GM12891 (cell line): ENCODE measurements at regions not wholly inside any gene's neighbourhood (a gene's known extent, or its start where the extent isn't known, plus 50 kb on each side); places are given as distances from the start of the nearest gene placed in this dataset.

Experiments used
- DNase-seq: peaks from one replicate; pipeline ENCODE4 v3.0.0; 2011; ENCODE audit warnings: low spot score; ENCODE audit not compliant: insufficient read length
- FAIRE-seq: peaks from 2 replicates; lab custom pipeline; 2011; peaks lifted over from hg19 to GRCh38; lab: Jason Lieb, UNC
- PAX5 ChIP-seq: IDR thresholded peaks from 2 replicates; pipeline ENCODE4 v1.6.1; 2011; ENCODE audit warnings: low read length, moderate library complexity, mild to moderate bottlenecking; ENCODE audit not compliant: insufficient read depth, severe bottlenecking
- POLR2A ChIP-seq: IDR thresholded peaks from 2 replicates; pipeline ENCODE4 v1.6.1; 2011; ENCODE audit warnings: low read depth, low read length, control low read depth
- POLR2AphosphoS5 ChIP-seq: IDR thresholded peaks from 2 replicates; pipeline ENCODE4 v1.6.1; 2011; ENCODE audit warnings: low read depth, low read length, control low read depth
- POU2F2 ChIP-seq: IDR thresholded peaks from 2 replicates; pipeline ENCODE4 v1.6.1; 2011; ENCODE audit warnings: low read depth, mild to moderate bottlenecking, control low read depth, low read length, moderate library complexity
- SPI1 ChIP-seq: IDR thresholded peaks from 2 replicates; pipeline ENCODE4 v1.6.1; 2011; ENCODE audit warnings: low read depth, low read length, control low read depth
- TAF1 ChIP-seq: IDR thresholded peaks from 2 replicates; pipeline ENCODE4 v1.6.1; 2011; ENCODE audit warnings: low read depth, low read length, control low read depth

DNA sequence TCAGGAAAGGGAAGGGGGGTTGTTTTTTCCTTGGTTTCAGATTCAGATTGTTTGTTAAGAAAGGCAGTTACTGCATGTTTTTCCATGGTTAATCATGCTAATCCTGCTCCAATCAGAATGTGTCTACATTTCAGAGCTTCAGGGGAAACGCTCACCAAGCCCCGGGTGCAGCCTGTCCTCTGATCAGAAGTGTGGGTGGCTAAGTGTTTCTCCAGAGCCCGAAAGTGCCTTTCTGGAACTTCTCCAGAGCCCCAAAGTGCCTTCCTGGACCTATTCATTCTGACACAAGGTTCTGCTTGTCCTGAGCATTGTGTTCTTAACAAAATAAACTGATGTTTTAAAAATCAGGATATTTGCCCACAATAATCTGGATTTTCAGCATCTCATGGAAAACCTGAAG is 359.0 kb upstream of the ZNF521 start:
- FAIRE-seq (no peak), DNase-seq (no peak)
- TF ChIP-seq SPI1 = no peak

DNA sequence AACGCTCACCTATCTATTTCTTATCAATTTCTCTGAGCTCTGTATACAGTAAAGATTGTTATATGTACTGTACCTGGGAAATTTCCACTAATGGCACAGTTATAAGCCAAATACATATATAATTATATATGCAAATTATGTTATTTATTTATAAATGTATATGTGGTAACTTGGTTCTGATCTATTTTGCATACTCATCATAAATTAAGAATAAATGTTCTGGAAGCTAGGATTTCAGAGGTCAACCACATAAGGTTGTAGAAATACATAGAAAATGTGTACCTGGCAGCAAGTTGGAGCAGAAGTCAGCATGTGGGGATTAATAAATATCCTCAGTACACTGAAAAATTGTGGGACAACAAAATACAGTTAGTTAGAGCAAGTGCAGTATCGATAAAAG is 353.7 kb upstream of the ZNF521 start:
- FAIRE-seq = no peak
- DNase-seq = no peak
- no peak for TF ChIP-seq POLR2AphosphoS5
- TF ChIP-seq PAX5 = no peak
- no peak for TF ChIP-seq POLR2A
- no peak for TF ChIP-seq SPI1
- TF ChIP-seq POU2F2 = no peak
- no peak for TF ChIP-seq TAF1

DNA sequence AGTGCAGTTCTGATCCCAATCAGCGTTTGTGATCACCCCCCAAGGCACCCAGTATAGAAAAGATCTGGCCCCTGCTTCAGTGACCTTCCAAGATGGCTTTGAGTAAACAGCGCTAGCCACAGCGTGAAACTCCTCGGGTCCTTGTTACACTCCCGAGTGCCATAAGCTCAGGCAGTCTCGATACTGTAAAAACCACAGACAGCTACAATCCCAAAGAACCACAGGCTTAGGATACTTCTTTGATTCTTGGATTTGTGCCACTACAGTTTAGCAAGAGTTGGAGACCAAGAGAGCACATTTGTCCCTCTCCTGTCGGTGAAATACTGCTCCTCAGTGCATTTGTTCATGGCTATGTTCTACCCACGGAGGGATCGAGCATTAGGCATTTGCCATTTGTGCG is 352.5 kb upstream of the ZNF521 start:
- no peak for TF ChIP-seq POLR2A
- TF ChIP-seq POU2F2 = no peak
- TF ChIP-seq PAX5 = no peak
- no peak for DNase-seq
- no peak for FAIRE-seq

DNA sequence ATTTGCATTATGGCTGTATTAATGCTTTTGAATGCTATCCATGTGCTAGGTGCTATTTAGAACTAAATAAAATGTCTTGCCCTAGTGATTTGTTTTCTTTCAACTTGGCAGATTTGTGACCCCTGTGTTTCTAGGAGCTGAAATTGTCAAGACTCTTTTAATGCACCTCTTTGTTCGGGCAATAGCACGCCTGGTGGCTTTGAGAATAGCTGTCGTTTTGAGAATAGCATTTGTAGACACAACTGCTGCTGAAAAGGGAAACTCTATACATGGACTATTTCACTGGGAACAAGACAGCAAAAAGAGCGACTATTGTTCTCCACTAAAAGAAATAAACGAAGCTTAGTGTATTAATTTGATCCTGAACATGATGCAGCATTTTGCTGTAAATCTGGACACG is 352.1 kb upstream of the ZNF521 start:
- no peak for FAIRE-seq
- no peak for DNase-seq
- TF ChIP-seq POLR2A (no peak), POLR2AphosphoS5 (no peak), TAF1 (no peak), PAX5 (no peak), SPI1 (no peak), POU2F2 (no peak)

DNA sequence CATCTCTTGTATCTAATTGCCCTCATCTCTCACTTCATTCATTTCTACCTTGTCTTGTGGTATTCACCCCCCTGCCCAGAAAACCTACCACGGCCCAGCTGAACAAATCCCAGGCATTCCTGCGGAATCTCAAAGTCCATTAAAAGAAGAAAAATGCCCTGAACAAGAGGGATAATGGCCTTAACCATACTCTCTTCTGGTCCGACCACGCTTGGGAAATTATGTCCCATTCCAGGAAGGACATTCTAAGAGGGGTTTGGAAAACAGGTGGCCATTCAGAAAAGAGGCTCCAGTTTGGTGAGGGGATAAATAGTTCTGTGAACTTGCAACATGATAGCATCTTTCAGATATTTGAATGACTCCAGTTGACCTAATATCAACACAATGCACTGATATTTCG is 349.9 kb upstream of the ZNF521 start:
- no peak for TF ChIP-seq POU2F2
- no peak for TF ChIP-seq POLR2AphosphoS5
- no peak for TF ChIP-seq SPI1
- TF ChIP-seq TAF1 = no peak
- TF ChIP-seq POLR2A = no peak
- TF ChIP-seq PAX5 = no peak
- no peak for FAIRE-seq
- no peak for DNase-seq

DNA sequence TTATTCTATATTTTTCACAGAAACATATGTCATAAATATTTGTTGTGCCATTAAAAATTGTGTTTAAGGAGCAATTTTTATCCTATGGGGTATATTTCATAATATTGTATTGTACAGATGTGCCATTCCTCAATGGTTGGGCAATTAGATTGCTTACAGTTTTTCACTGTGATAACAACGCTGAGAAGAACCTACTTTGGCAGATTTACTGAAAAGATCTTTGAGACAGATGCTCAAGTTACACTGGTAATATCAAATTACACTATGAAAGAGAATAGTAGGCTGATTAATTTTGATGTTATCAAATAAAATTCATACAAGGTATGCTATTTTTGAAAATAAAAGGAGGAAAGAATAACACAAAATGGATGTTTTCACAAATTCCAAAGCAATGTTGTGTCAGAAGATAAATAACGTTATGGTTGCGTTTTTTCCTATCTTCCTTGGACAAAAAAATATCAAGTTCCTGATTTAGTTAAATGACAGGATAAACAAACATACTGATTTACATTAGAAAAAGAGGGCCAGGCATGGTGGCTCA is 335.1 kb upstream of the ZNF521 start:
- no peak for TF ChIP-seq PAX5
- DNase-seq (no peak), FAIRE-seq (no peak)

DNA sequence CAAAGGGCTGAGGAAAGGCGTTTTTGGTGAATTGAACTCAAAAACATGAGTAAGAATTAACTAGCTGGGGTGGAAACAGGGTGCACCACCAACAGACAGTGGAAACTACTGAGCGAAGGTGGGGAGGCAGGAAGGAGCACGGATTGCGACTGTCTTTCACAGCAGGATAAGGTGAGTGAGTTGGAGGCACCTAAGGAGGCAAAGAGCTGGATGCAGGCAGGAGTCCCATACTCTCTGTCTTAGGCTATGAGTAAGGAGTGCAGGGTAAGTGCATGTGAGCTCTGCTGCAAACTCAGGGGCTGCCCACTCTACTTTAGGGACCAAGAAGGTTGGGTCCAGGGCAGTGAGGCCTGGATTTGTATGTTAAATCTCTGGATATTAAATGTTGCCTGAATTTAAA is 333.1 kb upstream of the ZNF521 start:
- FAIRE-seq (no peak), DNase-seq (no peak)
- TF ChIP-seq POU2F2 (no peak), TAF1 (no peak), PAX5 (no peak), POLR2A (no peak), SPI1 (no peak), POLR2AphosphoS5 (no peak)

DNA sequence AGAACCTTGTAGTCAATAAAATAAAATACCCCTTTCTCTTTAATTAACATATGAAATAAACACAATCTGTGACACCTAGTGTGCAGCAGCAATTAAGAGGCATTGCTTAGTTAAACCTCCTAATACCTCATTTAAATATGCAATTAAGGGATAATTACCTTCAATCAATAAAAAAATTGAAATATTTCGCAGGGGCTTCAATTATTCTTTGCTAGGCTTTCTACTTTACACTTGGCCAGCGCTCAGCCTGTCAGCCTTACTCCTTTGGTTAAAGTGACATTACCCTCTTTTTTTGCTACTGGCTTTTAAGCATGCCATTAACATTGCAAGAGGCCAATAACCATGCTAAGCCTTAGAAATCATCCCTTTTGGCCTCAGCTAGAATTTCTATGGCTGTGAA is 327.5 kb upstream of the ZNF521 start:
- TF ChIP-seq SPI1 = no peak
- no peak for TF ChIP-seq POLR2A
- TF ChIP-seq PAX5 = no peak
- no peak for TF ChIP-seq POU2F2
- TF ChIP-seq POLR2AphosphoS5 = no peak
- no peak for TF ChIP-seq TAF1
- DNase-seq = no peak
- FAIRE-seq = no peak

DNA sequence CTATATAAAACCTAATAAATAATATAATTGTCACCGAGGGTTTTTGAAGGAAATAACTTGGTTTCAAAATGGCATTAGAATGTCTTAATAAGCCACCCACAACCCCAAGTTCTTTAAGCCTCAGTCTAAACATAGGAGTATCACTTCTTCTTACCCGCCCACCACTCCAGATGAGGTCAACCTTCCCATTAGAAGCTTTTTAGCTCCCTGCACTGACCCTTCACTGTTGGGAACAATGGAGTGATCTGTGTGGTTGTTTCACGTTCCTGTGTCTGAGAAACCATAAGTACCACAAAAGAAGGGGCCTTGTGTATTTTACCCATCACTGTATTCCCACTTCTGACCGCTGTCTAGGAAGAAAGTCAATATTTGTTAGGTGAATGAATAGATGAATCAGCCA is 326.3 kb upstream of the ZNF521 start:
- DNase-seq (no peak), FAIRE-seq (no peak)
- TF ChIP-seq SPI1 = peak; percentile 80
- TF ChIP-seq POLR2AphosphoS5 = no peak
- no peak for TF ChIP-seq TAF1

DNA sequence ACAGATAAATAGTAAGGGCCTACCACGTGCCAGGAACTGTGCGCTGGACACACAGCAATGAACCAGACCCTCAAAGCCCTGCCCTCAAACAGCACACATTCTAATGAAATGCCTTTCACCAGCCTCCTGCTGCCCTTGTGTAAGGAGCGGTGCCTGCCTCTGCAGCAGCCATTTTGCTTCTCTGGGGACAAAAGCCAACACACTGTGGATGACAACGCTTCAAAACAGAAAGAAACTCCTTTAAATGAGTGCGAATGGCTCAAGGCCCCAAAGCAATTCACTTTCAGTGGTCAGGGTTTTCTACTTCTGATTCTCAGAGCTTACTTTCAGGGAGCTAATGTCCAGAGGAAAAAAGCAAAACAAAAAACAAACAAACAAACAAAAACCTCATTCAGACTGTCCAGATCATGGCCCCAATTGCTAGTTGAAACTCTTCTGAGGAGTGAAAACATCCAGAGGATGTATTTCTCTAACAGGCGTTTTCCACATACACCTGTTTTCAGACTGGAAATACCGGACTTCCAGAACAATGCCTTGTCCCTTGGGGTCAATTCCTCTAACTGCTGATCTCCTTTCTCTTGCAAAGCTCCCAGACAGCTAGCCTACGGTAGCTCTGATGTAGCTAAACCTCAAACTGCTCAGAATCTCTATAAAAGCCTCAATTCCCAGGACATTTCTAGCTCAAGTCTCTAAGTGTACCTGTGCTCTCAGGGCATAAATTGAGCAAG is 323.3 kb upstream of the ZNF521 start:
- no peak for TF ChIP-seq POLR2A
- no peak for TF ChIP-seq POLR2AphosphoS5
- no peak for TF ChIP-seq POU2F2
- TF ChIP-seq PAX5 = no peak
- TF ChIP-seq TAF1 = no peak
- no peak for TF ChIP-seq SPI1
- FAIRE-seq (no peak), DNase-seq (no peak)

DNA sequence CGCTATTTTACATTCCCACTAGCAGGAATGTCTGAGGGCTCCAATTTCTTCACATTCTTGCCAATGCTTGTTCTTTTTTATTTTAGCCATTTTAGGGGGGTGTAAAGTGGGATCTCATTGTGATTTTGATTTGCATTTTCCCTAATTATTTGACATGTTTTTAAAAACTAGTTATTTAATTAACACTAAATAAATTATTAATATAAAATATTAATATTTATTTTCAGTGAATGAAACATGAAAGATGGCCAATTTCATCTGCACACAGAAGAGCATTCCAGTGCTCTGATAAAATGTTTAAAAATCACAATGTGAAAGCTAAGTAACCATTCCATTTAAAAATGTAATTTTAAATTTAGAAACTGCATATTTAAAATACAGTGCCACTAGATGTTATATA is 322.2 kb upstream of the ZNF521 start:
- TF ChIP-seq POLR2AphosphoS5 (no peak), TAF1 (no peak), POU2F2 (no peak), SPI1 (no peak), PAX5 (no peak), POLR2A (no peak)
- FAIRE-seq (no peak), DNase-seq (no peak)
